Peyer's patch (tissue), 4 donors: ENCODE measurements at regions not wholly inside any gene's neighbourhood (a gene's known extent, or its start where the extent isn't known, plus 50 kb on each side); places are given as distances from the start of the nearest gene placed in this dataset.

Source experiments
- DNase-seq, 3 donors: peaks; one replicate each; pipeline ENCODE4 v3.0.0-alpha.2; 2017 to 2019
- H3K27ac ChIP-seq, 4 donors: fragments of 200-600 bp; sonication (generic); one replicate each; pipeline ENCODE4 v1.5.1; 2016 to 2019
- H3K27me3 ChIP-seq, 2 donors: fragments of 200-600 bp; sonication (generic); one replicate each; pipeline ENCODE4 v1.5.1; 2019
- H3K36me3 ChIP-seq, 3 donors: fragments of 200-600 bp; sonication (generic); one replicate each; pipeline ENCODE4 v1.5.1; 2016 to 2019
- H3K4me1 ChIP-seq, 4 donors: fragments of 200-600 bp; sonication (generic); one replicate each; pipeline ENCODE4 v1.5.1; 2016 to 2019
- H3K4me3 ChIP-seq, 4 donors: fragments of 200-600 bp; sonication (generic); 1 replicate in 3 of 4; 2 replicates in 1 of 4; pipeline ENCODE4 v1.5.1; 2016 to 2019; ENCODE audit warnings: mild to moderate bottlenecking in 1 of 4
- H3K9me3 ChIP-seq, 4 donors: fragments of 200-600 bp; sonication (generic); one replicate each; pipeline ENCODE4 v1.5.1; 2016 to 2019; ENCODE audit warnings: mild to moderate bottlenecking in 1 of 4
- CTCF ChIP-seq, 6 experiments: fragments of 450-650 bp in 4 of 6; fragments of 200-600 bp in 2 of 6; sonication (generic) in 1 of 6; IDR thresholded peaks; one replicate each; pipeline ENCODE4 v1.5.1; 2017 to 2019; ENCODE audit warnings: antibody characterized with exemption in 6 of 6, mild to moderate bottlenecking in 3 of 6, moderate library complexity in 1 of 6
- POLR2A ChIP-seq, 2 donors: fragments of 450-650 bp; IDR thresholded peaks; one replicate each; pipeline ENCODE4 v1.5.1; 2017; ENCODE audit warnings: antibody characterized with exemption in 2 of 2, mild to moderate bottlenecking in 2 of 2, moderate library complexity in 2 of 2

GRCh38 chr4:154067786-154068185 is 278.9 kb upstream of the SFRP2 start:
- TF ChIP-seq POLR2A (IDR thresholded peaks at IDR 0.05) (no peak), CTCF (IDR thresholded peaks at IDR 0.05) (no peak)
- DNase-seq: no peak
- H3K4me1 ChIP-seq: no peaks in the 10 kb centered on the region

GRCh38 chr4:154065368-154065767 is 276.5 kb upstream of the SFRP2 start:
- Histone ChIP-seq H3K27me3 (no peaks in the 10 kb centered on the region), H3K36me3 (no peaks in the 10 kb centered on the region), H3K4me1 (no peaks in the 10 kb centered on the region), H3K4me3 (no peak overlapping the region), H3K27ac (no peak overlapping the region), H3K9me3 (peaks cover 0 to 10% (median 0%) of the 10 kb centered on the region in 4 donors)
- DNase-seq: no peak
- TF ChIP-seq POLR2A (IDR thresholded peaks at IDR 0.05): no peak
- no peak for TF ChIP-seq CTCF (IDR thresholded peaks at IDR 0.05)

More at GRCh38 chr4:154067786-154068185, 278.9 kb upstream of the SFRP2 start:
- no peaks in the 10 kb centered on the region for H3K36me3 ChIP-seq
- H3K27me3 ChIP-seq: no peaks in the 10 kb centered on the region
- peaks cover 0 to 10% (median 0%) of the 10 kb centered on the region in 4 donors for H3K9me3 ChIP-seq
- H3K27ac ChIP-seq: no peak overlapping the region
- H3K4me3 ChIP-seq: no peak overlapping the region

- Histone ChIP-seq H3K4me1 (no peaks in the 10 kb centered on the region), H3K9me3 (peaks cover 0 to 10% (median 0%) of the 10 kb centered on the region in 4 donors), H3K4me3 (no peak overlapping the region), H3K36me3 (no peaks in the 10 kb centered on the region), H3K27me3 (no peaks in the 10 kb centered on the region), H3K27ac (no peak overlapping the region)
- TF ChIP-seq POLR2A (IDR thresholded peaks at IDR 0.05): no peak
- TF ChIP-seq CTCF (IDR thresholded peaks at IDR 0.05): no peak
- DNase-seq: no peak
Observed at GRCh38 chr4:154064244-154064643, 275.4 kb upstream of the SFRP2 start.

- DNase-seq: no peak
- Histone ChIP-seq H3K27ac (no peak overlapping the region), H3K4me1 (no peaks in the 10 kb centered on the region), H3K4me3 (no peak overlapping the region), H3K27me3 (no peaks in the 10 kb centered on the region), H3K9me3 (no peaks in the 10 kb centered on the region), H3K36me3 (no peaks in the 10 kb centered on the region)
- TF ChIP-seq CTCF (IDR thresholded peaks at IDR 0.05) (no peak), POLR2A (IDR thresholded peaks at IDR 0.05) (no peak)
Observed at GRCh38 chr4:154049457-154050181, 260.7 kb upstream of the SFRP2 start.

- H3K4me1 ChIP-seq: no peaks in the 10 kb centered on the region
- H3K4me3 ChIP-seq: no peak overlapping the region
- H3K9me3 ChIP-seq: no peaks in the 10 kb centered on the region
- no peak for TF ChIP-seq CTCF (IDR thresholded peaks at IDR 0.05)
- no peak for TF ChIP-seq POLR2A (IDR thresholded peaks at IDR 0.05)
- H3K27me3 ChIP-seq: no peaks in the 10 kb centered on the region
- H3K27ac ChIP-seq: no peak overlapping the region
- no peaks in the 10 kb centered on the region for H3K36me3 ChIP-seq
- DNase-seq: no peak
Observed at GRCh38 chr4:154047733-154048132, 258.9 kb upstream of the SFRP2 start.
